Gastrocnemius medialis (tissue), 4 donors: ENCODE measurements at regions not wholly inside any gene's neighbourhood (a gene's known extent, or its start where the extent isn't known, plus 50 kb on each side); places are given as distances from the start of the nearest gene placed in this dataset.

Experiments used
- CTCF ChIP-seq, 5 experiments: fragments of 450-650 bp in 3 of 5; fragments of 200-600 bp in 2 of 5; sonication (generic) in 2 of 5; IDR thresholded peaks in 4 of 5; conservative IDR thresholded peaks in 1 of 5; 1 replicate in 4 of 5; 2 replicates in 1 of 5; pipeline ENCODE4 v1.5.1; 2016 to 2019; ENCODE audit warnings: antibody characterized with exemption in 5 of 5, mild to moderate bottlenecking in 3 of 5, moderate library complexity in 3 of 5
- POLR2A ChIP-seq, 2 donors: fragments of 450-650 bp; IDR thresholded peaks; one replicate each; pipeline ENCODE4 v1.6.1; 2017; ENCODE audit warnings: antibody characterized with exemption in 2 of 2, mild to moderate bottlenecking in 2 of 2, moderate library complexity in 2 of 2

DNA sequence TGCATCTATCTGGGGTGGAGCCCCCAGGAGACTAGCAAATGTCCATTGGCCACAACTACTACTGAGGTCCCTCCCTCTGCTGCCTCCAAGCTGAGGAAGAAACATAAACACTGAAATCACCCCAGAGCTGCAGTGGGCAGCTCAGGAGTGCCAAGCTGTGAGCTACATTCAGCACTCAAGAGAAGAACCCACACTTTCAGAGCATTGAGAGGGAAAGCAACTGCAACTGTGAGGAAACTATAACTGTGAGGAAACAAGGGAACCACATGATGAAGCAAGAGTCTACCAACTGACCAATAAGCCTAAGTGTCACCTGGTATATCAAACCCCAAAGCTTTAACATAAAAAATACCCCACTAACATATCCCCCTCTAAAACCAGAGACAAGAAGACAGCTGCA is 373.5 kb upstream of the TACR3 start:
- TF ChIP-seq POLR2A (IDR thresholded peaks at IDR 0.05) (no peak), CTCF (IDR thresholded peaks at IDR 0.05 in 4 of 5, conservative IDR thresholded peaks at IDR 0.05 in 1 of 5) (no peak)
